Endothelial cell of umbilical vein (primary cell): ENCODE measurements at regions not wholly inside any gene's neighbourhood (a gene's known extent, or its start where the extent isn't known, plus 50 kb on each side); places are given as distances from the start of the nearest gene placed in this dataset.

Experiments used
- EZH2 ChIP-seq: IDR thresholded peaks from 2 replicates; pipeline ENCODE4 v1.6.1; 2012; ENCODE audit warnings: borderline replicate concordance, low read depth, mild to moderate bottlenecking, moderate library complexity, low read length, inconsistent platforms; ENCODE audit not compliant: severe bottlenecking
- MYC ChIP-seq: IDR thresholded peaks from one replicate; pipeline ENCODE4 v1.6.1; 2011; ENCODE audit warnings: mild to moderate bottlenecking, low read depth, low read length
- TF ChIP-seq, protein P1 (sequence below), 2 donors: IDR thresholded peaks; 1 replicate in 1 of 2; 2 replicates in 1 of 2; pipeline ENCODE4 v1.5.1; 2011; ENCODE audit warnings: low read length in 2 of 2, mild to moderate bottlenecking in 2 of 2, moderate library complexity in 2 of 2, control low read depth in 1 of 2, inconsistent platforms in 1 of 2, low read depth in 1 of 2; ENCODE audit not compliant: insufficient read depth in 1 of 2; ENCODE audit errors: extremely low read depth in 1 of 2

DNA sequence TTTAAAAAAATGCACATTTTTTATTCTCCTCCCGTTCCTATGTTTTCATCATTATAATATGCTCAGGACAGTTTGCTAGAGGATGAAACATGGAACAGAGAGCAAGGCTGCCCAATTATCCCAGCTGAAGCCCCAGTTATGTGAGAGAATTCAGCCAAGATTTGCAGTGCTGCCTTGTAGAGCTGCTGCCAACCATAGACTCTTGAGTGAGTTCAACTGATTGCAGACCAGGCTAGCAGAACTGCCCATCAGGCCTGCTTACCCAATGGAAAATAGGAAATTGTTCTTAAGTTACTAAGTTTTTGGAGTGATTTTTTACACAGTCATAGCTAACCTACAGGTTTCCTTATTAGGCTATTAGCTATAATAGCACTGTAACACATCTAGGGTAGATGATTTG lies 128.7 kb upstream of the VGLL2 start:
- TF ChIP-seq EZH2 (no peak), MYC (no peak)
- TF ChIP-seq, protein P1, sequence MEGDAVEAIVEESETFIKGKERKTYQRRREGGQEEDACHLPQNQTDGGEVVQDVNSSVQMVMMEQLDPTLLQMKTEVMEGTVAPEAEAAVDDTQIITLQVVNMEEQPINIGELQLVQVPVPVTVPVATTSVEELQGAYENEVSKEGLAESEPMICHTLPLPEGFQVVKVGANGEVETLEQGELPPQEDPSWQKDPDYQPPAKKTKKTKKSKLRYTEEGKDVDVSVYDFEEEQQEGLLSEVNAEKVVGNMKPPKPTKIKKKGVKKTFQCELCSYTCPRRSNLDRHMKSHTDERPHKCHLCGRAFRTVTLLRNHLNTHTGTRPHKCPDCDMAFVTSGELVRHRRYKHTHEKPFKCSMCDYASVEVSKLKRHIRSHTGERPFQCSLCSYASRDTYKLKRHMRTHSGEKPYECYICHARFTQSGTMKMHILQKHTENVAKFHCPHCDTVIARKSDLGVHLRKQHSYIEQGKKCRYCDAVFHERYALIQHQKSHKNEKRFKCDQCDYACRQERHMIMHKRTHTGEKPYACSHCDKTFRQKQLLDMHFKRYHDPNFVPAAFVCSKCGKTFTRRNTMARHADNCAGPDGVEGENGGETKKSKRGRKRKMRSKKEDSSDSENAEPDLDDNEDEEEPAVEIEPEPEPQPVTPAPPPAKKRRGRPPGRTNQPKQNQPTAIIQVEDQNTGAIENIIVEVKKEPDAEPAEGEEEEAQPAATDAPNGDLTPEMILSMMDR (IDR thresholded peaks at IDR 0.05; ENCODE audit: extremely low read depth in 1 of 2, insufficient read depth in 1 of 2, low read depth in 1 of 2, low read length in 2 of 2) = no peak
